SHP77 (cell line): ENCODE measurements at regions not wholly inside any gene's neighbourhood (a gene's known extent, or its start where the extent isn't known, plus 50 kb on each side); places are given as distances from the start of the nearest gene placed in this dataset.
"Not testable (repeated sequence)": the region's sequence is repeated elsewhere in the genome, so short reads cannot be mapped to it uniquely, and the experiment has no call there.

Experiments used
- DNase-seq, 2 experiments: peaks; one replicate each; lab custom pipeline; 2025; lab: John Stamatoyannopoulos, UW

GRCh38 chr7:46071076-46071475, 150.0 kb upstream of the IGFBP3 start:
- DNase-seq: no peak

GRCh38 chr7:46068159-46068558, 147.1 kb upstream of the IGFBP3 start:
- DNase-seq: no peak

DNA sequence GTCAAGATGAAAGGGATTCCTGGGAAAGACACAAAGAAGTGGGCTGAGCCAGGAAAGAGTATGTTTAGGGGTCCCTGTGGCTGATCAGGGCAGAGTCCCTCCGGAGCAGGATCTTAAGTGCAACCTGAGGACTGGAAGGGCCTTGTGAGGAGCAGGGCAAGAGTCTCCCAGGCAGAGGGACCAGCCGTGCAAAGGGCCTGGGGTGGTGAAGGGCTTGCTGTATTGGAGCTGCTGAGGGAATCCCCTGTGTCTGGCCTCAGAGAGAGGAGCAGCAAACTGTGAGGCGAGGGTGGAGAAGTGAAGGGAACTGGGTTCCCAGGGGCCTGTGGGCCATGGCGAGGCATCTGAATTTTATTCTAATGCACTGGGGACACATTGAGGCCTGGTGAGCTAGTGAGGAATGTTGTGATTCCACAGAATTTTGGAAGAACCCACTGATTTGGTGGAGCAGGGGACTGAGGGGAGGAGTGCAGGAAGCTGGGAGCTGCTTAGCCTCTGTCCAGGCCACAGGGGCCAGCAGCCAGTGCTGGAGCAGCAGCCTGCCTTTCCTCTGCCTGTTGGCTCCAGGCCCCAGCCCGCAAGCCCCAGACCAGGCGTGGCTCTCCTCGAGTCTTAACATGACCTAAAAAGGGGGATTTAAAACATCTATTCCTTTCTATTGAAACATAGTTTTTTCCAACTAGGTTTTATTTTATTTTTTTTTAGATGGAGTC, 138.4 kb upstream of the IGFBP3 start:
- DNase-seq: no peak

DNA sequence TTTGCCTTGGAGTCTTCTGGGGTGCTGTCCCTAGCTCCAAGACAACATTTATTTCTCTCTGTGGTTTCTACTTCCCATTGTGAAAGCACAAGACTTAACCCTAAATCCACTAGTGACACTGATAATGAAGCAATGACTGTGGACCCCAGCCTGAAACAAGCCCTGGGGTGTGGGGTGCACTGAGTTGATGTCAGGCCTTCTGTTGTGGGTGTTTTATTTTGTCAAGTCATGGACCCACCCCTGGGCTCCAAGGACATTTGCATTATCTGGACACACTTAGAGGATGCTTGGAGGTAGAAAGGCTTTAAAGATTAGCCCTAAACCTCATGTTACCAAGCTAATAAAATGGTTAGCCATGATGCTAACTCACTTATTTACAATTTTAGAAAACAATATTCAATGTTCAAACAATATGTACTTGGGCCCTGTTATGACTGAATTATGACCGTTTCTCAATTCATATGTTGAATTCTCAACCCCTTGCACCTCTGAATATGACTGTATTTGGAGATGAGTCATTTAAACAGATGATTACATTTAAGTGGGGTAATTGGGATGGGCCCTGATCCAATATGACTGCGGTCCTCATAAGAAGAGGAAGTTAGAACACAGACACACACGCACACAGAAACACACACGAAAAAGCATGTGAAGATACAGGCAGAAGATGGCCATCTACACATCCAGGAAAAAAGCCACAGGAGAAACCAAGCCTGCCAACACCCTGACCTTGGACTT, 137.2 kb upstream of the IGFBP3 start:
- no peak for DNase-seq

- no peak for DNase-seq
These were observed 133.8 kb upstream of the IGFBP3 start for GRCh38 chr7:46054915-46055314.

GRCh38 chr7:46054272-46054671, 133.2 kb upstream of the IGFBP3 start:
- no peak for DNase-seq

GRCh38 chr7:46047581-46047980, 126.5 kb upstream of the IGFBP3 start:
- no peak for DNase-seq

GRCh38 chr7:46043338-46043737, 122.3 kb upstream of the IGFBP3 start:
- not testable (repeated sequence) for DNase-seq

GRCh38 chr7:46039813-46040212, 118.7 kb upstream of the IGFBP3 start:
- not testable (repeated sequence) for DNase-seq

GRCh38 chr7:46035166-46035565, 114.1 kb upstream of the IGFBP3 start:
- no peak for DNase-seq

GRCh38 chr7:46034056-46034768, 113.1 kb upstream of the IGFBP3 start:
- DNase-seq: no peak

DNA sequence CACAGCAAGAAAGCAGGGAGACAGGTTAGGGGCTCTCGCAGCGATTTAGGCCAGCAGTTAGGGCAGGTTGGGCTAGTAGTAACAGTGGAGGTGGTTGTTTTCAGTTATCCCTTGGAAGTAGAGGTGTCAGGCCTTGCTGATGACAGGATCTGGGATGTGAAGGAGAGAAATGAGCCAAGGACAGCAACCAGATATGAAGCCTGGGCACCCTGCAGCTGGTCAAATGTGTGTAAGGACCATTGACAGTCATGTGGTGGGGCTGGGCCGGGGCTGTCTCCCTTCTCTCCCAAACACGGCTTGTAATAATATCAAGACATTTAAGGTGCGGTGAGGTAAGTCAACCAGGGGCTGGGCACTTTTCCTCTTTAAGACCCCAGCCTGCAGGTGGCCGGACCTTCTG, 112.5 kb upstream of the IGFBP3 start:
- no peak for DNase-seq

GRCh38 chr7:46032942-46033341, 111.9 kb upstream of the IGFBP3 start:
- DNase-seq: no peak

GRCh38 chr7:46032353-46032752, 111.3 kb upstream of the IGFBP3 start:
- no peak for DNase-seq

- DNase-seq: no peak
These were observed 108.1 kb upstream of the IGFBP3 start for GRCh38 chr7:46029111-46029704.

- no peak for DNase-seq
These were observed 107.2 kb upstream of the IGFBP3 start for GRCh38 chr7:46028246-46028645.

DNA sequence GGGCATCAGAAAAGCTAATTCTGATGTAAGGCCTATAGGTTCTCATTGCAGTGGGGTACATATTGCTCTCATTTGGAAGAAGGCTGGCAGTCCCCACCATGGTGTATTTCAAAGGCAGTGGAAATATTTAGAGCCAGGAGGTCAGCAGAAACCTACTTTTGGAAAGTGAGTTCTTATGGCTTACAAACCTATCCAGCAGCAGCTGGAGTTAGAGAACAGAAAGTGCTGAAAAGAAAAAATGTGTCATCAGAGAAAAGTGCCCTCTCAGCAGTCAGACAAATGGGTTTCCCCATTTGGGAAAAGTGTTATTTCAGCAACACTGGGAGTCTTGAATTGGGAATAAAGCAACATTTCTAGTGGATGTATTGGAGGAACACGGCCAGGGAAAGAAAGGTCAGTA, 105.7 kb upstream of the IGFBP3 start:
- DNase-seq: no peak

DNA sequence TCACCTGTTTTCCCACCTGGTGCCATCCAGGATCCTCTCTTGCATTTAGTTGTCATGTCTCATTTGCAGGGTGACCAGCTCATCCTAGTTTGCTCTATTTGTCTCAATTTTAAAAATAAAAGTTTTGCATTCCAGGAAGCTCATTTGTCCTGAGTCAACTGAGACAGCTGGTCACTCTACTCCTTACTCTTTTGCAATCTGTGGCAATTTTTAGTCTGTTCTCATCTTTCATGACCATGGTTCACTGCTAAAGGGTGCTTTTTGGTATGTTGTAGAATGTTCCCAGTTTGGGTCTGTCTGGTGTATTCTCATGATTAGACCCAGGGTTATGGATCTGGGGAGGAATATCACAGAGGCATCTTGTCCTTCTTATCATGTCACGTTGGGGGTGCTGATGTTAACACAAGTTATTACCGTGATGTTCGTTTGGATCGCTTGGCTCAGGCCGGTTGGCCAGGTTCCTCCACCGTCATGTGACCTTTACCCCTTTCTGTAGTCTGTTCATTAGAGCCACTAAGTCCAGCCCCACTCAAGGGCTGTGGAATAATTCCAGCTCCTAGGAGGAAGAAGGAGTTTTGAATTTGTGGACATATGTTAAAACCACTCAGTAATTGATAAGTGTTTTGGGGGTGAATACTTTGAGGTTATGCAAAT, 103.3 kb upstream of the IGFBP3 start:
- DNase-seq: no peak

GRCh38 chr7:46022397-46022796, 101.3 kb upstream of the IGFBP3 start:
- no peak for DNase-seq

DNA sequence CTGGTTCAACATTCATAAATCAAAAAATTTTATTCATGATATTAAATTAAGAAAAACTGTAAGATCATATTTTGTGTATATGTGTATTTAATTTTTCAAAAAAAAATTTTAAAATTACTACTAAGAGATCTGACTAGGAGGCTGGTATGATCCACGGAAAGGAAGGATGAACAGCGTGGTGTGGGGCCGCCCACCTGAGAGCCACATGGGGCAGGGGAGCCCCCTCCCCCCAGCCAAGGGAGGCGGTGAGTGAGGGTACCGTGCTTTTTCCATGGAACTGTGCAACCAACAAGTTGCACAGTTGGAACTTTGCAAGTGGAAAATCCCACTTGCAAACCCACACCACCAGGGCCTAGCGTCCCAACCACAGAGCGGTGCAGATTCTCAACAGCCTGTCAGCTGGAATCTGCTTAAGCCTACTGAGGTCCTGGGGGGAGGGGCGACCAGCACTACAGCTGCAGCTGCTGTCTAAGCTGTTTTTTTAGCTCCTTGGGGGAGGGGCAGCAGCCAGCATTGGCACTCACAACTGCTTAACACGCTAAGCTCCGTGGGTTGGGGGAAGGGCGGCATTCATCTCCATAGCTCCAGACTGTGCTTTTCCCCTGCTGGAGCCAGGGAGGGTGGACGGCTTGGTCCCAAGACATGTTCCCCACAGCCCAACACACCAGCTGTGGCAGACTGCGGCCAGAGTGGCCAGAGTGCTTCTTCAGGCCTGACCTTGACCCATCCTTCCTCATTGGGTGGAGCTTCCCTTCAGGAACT, 94.2 kb upstream of the IGFBP3 start:
- DNase-seq: peak; percentile 96 to 97

DNA sequence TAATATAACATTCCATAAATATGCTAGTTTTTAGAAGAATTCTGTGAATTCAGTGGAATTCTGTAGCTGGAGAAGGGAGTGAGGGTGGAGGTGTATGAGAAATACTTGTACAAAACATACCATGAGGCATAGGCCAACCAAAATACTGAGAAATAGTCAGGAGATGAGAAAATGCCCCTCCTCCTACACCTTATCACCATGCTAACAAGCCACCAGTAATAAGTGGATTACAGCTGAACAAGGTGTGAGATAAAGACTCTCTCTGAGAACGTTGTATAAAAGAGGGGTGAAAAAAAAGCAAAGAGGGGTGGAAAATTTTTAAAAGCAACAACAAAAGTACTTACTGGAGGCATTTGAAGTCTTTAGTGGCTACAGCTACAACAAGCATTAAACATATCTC, 90.4 kb upstream of the IGFBP3 start:
- no peak for DNase-seq
